ENCODE measurements at regions not wholly inside any gene's neighbourhood (a gene's known extent, or its start where the extent isn't known, plus 50 kb on each side); places are given as distances from the start of the nearest gene placed in this dataset.
"Not testable (repeated sequence)": the region's sequence is repeated elsewhere in the genome, so short reads cannot be mapped to it uniquely, and the experiment has no call there.

DNA sequence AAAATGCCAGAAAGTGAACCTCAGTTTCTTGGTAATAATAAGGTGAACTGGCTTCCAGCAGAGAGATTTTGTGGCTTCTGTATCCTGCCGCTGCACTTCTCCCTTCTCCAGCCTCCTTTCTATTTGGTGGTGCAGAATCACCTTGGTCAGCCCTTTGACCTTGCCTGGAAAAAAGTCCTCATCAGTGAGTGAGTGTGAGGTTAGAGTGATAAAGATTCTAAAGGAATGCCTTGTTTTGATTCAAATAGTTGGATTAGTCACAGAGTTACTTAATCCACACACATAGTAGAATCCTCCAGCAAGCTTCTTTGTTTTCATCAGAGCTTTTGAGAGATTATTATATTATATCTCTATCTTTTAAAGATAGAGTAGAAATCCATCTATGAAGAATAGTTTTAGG is 140.9 kb downstream of the KCNRG start:
- DNase-seq: no peak

- DNase-seq: no peak
These were observed 141.4 kb downstream of the KCNRG start for GRCh38 chr13:50156561-50157127.

DNA sequence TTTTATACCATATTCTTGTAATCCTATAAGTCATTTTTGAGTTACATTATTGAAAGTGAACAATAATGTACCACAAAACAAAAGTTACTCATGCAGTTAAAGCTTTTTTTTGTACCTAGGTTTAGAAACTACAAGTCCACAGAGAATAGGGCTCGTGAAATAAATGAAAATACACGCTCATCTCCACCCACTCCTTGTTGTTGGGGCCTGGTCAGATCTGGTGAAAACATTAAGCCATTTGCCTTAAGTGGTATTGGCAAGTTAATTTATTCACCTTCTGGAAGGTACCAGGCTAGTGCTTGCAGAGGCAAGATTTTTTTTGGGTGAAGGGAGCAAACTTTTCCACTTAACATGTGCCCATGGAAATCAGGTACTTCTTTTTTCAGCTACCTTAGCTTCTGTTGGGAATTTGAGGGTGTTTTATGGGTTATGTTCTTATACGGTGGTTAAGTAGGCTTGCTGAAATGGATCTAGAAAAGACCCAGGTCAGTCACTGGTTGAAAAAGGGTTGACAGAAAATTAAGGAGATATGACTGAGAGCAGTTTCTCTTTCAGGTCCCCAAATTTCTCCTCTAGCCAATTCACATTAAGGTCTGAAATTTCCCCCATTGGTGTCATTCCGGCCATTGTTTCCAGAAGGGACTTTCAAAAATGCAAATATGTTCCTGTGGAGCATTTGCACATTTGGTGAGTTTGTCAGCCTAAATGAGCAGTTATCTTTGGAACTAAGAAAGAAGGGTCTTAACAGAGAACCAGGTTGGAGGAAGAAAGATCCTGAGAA is 143.3 kb downstream of the KCNRG start:
- DNase-seq: no peak

DNA sequence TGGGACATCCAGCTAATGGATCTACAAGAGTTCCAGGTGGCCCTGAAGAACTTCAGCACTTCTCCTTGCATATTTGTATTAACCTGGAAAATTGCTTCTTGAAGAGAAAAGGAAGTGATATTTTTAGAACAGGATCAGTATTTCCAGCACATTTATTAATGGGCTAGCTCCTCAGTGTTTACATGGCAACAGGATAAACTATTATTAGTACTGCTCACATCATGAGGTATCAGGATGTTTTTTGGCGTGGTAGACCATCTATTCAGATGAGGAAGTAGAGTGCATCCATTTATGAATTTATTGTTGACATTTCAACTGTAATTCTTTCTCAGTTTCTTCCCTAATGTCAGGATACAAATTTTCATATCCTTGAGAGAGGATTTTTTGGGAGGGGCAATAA is 144.4 kb downstream of the KCNRG start:
- DNase-seq: no peak

- no peak for DNase-seq
These were observed 145.8 kb downstream of the KCNRG start for GRCh38 chr13:50161052-50161451.

DNA sequence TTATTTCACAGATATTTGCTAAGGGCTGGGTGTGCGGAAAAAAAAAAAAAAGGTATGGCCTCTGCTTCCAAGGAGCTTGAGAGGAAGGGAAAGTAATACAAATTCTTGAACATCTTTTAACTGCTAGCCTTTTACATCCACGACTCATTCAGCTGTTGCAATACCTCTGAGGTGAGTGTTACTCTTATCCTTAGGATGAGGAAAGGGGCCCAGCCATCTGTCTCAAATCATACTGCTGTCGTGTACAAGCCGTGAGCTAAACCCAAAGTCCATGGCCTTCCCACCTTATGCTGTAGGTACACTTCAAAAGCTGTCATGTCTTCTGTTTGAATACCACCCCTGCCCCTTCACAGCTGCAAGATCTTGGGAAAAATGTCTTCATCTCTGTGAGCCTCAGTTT is 146.8 kb downstream of the KCNRG start:
- DNase-seq: no peak

DNA sequence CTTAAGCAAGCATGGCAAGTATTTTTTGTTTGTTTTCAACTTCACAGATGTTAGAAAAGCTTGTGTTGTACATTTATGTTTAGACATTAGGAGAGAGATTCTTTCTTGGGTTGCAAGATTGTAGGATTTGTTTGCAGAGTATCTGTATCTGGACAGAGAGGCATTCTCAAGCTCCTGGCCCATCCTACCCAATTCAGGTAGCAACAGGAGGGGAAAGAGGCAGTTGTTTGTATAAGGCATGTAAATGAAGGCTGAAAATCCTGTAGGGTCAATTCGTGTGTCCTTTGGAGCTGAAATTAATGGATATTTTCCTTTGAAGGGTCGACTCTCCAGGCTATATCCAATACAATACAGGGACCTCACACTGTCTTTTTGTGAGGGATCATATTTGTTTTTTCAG is 147.3 kb downstream of the KCNRG start:
- DNase-seq: no peak

GRCh38 chr13:50167224-50167947 is 152.1 kb downstream of the KCNRG start:
- DNase-seq: no peak

DNA sequence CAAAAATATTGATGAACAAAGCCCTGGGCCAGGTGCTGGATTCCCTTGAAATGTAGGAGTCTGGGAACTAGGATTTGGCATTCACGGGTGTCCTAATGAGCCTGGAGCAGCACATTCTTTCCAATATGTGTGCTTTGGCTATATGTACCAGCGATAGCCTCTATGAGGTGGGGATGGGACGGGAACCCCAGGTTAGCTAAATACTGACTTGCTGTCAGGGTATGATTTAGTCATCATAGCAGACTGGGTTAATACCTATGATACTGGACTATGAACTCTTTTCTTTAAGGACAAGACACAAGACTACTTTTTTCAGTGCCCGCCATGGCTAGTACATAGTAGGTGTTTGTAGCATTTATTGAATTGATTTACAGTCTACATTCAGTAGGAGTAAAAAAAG is 152.7 kb downstream of the KCNRG start:
- DNase-seq: no peak

GRCh38 chr13:50168786-50169185 is 153.5 kb downstream of the KCNRG start:
- DNase-seq: no peak

DNA sequence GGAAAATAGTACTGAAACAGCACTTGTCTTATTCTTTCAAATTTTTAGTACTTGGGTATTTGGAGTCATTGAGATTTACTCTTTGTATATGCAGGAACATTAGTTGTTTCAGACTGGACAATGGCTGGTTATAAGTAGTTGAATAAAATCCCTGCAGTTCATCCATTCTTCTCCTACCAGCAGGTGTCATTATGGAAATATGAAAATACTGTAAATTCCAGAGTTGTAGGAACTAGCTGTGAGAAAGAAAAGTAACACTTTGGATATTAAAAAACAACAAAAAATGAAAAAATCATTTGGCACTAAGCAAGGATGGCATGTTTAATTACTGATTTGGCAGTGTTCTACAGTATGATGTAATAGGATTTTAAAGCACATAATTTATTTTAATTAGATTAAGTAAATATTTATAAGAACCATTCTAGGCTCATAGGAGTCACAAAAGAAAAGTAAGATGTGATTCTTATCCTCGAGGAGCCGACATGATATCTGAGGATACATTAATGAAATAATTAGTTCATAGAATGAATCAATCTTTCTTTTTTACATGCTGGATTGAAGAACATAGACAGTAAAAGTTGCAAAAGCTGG is 155.3 kb downstream of the KCNRG start:
- no peak for DNase-seq

GRCh38 chr13:50171590-50172282 is 156.5 kb downstream of the KCNRG start:
- no peak for DNase-seq

GRCh38 chr13:50173045-50173444 is 157.8 kb downstream of the KCNRG start:
- not testable (repeated sequence) for DNase-seq

DNA sequence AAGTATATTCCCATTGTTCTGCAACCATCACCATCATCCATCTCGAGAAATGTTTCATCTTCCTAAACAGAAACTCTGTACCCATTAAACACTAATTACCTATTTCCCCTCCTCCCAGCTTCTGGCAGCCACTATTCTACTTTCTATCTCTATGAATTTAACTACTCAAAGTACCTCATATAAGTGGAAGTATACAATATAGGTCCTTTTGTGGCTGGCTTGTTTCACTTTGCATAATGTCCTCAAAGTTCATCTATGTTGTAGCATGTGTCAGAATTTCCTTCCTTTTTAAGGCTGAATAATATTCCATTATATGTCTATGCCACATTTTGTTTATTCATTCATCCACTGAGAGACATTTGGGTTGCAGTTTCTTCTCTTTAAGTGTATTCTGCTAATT is 159.4 kb downstream of the KCNRG start:
- DNase-seq: no peak

- no peak for DNase-seq
These were observed 164.7 kb downstream of the KCNRG start for GRCh38 chr13:50179977-50180376.

GRCh38 chr13:50185769-50186763 is 170.8 kb downstream of the KCNRG start:
- not testable (repeated sequence) for DNase-seq

GRCh38 chr13:50187352-50188029 is 172.2 kb downstream of the KCNRG start:
- DNase-seq: no peak

DNA sequence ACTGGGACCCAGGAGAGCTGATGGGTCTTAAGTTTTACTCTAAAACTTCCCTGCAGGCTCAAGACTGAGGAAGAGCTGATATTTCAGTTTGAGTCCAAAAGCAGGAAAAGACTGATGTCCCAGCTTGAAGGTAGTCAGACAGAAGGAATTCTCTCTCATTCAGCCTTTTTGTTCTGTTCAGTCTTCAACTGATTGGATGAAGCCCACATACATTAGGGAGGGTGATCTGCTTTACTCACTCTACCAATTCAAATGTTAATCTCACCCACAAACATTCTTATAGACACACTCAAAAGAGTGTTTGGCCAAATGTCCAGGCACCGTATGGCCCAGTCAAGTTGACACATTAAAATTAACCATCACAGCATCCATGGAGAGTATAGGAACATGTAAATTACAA is 173.5 kb downstream of the KCNRG start:
- DNase-seq: no peak

GRCh38 chr13:50189450-50189849 is 174.2 kb downstream of the KCNRG start:
- no peak for DNase-seq

GRCh38 chr13:50191004-50191403 is 175.8 kb downstream of the KCNRG start:
- DNase-seq: no peak
